Epithelial cell of proximal tubule (primary cell): ENCODE measurements at regions not wholly inside any gene's neighbourhood (a gene's known extent, or its start where the extent isn't known, plus 50 kb on each side); places are given as distances from the start of the nearest gene placed in this dataset.

Source experiments
- DNase-seq: peaks from one replicate; pipeline ENCODE4 v3.0.0-alpha.2; 2011; ENCODE audit warnings: low read depth
- H3K4me3 ChIP-seq: 2 replicates; pipeline ENCODE4 v1.5.1; 2011; ENCODE audit warnings: low read depth, mild to moderate bottlenecking, low read length
- CTCF ChIP-seq: conservative IDR thresholded peaks from 2 replicates; pipeline ENCODE4 v1.5.1; 2012; ENCODE audit warnings: low read depth, mild to moderate bottlenecking, low read length

GRCh38 chr6:9511157-9511556 lies 903.7 kb downstream of the TFAP2A start:
- TF ChIP-seq CTCF = no peak
- DNase-seq = no peak
- no peak overlapping the region for H3K4me3 ChIP-seq

GRCh38 chr6:9507136-9507895 lies 907.6 kb downstream of the TFAP2A start:
- TF ChIP-seq CTCF = no peak
- no peak for DNase-seq
- H3K4me3 ChIP-seq = no peak overlapping the region

- DNase-seq = no peak
- H3K4me3 ChIP-seq = no peak overlapping the region
- no peak for TF ChIP-seq CTCF
These were observed 910.7 kb downstream of the TFAP2A start for GRCh38 chr6:9504191-9504590.

GRCh38 chr6:9503111-9503761 lies 911.6 kb downstream of the TFAP2A start:
- TF ChIP-seq CTCF = no peak
- no peak for DNase-seq
- no peak overlapping the region for H3K4me3 ChIP-seq

GRCh38 chr6:9499709-9500108 lies 915.2 kb downstream of the TFAP2A start:
- no peak for TF ChIP-seq CTCF
- no peak overlapping the region for H3K4me3 ChIP-seq
- no peak for DNase-seq

GRCh38 chr6:9496837-9497236 lies 918.0 kb downstream of the TFAP2A start:
- TF ChIP-seq CTCF = no peak
- no peak for DNase-seq
- no peak overlapping the region for H3K4me3 ChIP-seq

- TF ChIP-seq CTCF = no peak
- DNase-seq = no peak
- H3K4me3 ChIP-seq = no peak overlapping the region
These were observed 920.0 kb downstream of the TFAP2A start for GRCh38 chr6:9494864-9495263.
